AG10803 (cell line): ENCODE measurements at regions not wholly inside any gene's neighbourhood (a gene's known extent, or its start where the extent isn't known, plus 50 kb on each side); places are given as distances from the start of the nearest gene placed in this dataset.

Experiments
- DNase-seq: peaks from one replicate; pipeline ENCODE4 v3.0.0; 2010; ENCODE audit warnings: low read depth
- H3K4me3 ChIP-seq: 2 replicates; pipeline ENCODE4 v1.5.1; 2011; ENCODE audit warnings: mild to moderate bottlenecking, low read length, control low read depth
- CTCF ChIP-seq: conservative IDR thresholded peaks from 2 replicates; pipeline ENCODE4 v1.5.1; 2011; ENCODE audit warnings: mild to moderate bottlenecking, low read length, control low read depth, inconsistent platforms

GRCh38 chr5:168110384-168110783 lies 181.1 kb upstream of the WWC1 start:
- H3K4me3 ChIP-seq = no peak overlapping the region
- no peak for DNase-seq
- no peak for TF ChIP-seq CTCF

DNA sequence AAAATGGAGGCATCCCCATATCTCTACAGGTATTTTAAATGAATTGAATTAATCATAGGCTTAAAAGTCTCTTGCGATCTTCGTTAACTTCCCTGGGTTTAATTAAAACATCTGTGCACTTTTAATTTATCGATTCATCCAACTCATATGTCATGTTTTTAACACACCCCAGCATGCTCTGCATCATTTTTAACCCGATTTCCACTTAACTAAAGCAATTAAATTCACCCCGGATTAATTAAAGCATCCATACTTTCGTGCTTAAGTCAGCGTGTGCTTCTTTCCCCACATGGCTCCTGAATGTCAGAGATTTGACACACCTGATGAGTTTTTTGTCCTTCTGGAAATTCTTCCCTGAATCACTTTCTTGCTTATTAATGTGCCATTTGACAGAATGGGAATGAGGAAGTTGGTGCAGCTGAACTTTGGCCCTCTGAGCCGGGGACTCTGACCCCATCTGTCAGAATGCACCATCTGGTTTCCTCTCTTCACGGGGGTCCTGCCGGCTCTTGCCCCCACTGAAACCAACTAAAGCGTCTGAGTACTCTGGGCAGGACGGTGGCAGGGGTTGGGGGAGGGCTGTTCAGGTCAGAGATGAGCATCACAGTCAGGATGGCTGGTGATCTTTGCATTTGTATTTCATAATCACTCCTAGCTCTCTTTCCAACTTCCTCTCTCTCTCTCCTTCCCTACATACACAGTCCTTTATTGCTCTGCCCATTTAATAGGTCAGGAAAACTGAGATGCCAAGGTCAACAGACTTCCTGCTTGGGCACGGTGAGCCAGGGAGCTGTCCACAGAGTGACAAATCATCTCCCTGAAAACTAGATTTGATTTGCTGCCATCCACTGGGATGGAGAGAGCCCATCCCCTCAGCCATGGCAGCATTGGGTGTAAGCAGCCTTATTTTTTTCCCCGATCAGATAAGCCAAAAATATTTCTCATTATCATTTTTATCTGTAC lies 180.3 kb upstream of the WWC1 start:
- no peak for DNase-seq
- TF ChIP-seq CTCF = no peak
- H3K4me3 ChIP-seq = no peak overlapping the region

GRCh38 chr5:168114444-168115017 lies 176.9 kb upstream of the WWC1 start:
- peak; percentile 54 for DNase-seq
- H3K4me3 ChIP-seq = no peak overlapping the region
- TF ChIP-seq CTCF = peak; percentile 73

DNA sequence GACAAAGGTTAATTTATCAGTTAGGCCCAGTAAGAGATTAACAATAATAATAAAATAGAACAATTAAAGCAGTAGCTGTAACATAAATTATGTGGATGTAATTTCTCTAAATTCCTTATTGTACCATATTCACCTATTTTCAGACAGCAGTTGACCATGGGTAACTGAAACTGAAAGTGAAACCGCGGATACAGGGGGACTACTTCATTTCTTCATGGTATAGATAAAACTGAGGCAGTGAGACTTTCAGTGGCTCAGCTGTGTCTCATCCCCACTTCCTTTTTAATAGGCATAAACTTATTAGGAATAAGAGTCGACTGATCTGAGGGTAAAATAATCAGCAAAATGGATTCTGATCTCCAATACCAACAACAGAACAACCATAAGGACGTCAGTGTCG lies 174.0 kb upstream of the WWC1 start:
- no peak overlapping the region for H3K4me3 ChIP-seq
- no peak for TF ChIP-seq CTCF
- DNase-seq = no peak

DNA sequence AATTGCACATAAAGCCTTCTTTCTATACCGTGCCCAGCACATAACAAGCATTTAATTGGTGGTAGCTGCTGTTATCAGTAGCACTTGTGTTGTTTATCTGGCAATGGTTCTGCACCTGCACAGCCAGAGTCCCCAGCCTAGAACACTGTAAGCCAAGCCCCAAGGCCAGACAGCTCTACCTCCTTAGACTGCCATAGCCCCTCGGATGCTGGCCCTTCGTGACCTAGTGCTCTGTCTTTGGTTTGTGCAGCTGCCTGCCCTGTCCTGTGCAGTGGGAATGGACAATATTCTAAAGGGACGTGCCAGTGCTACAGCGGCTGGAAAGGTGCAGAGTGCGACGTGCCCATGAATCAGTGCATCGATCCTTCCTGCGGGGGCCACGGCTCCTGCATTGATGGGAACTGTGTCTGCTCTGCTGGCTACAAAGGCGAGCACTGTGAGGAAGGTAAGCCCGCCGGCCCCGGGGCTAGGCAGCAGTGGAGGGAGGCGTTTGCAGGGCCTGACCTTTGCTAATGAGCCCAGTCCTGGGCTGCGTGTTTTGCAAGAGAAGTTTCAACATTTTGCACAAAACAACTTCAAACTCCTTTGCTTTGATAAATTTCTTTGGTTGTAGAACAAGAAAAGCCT lies 173.3 kb upstream of the WWC1 start:
- no peak for DNase-seq
- no peak for TF ChIP-seq CTCF
- H3K4me3 ChIP-seq = no peak overlapping the region

DNA sequence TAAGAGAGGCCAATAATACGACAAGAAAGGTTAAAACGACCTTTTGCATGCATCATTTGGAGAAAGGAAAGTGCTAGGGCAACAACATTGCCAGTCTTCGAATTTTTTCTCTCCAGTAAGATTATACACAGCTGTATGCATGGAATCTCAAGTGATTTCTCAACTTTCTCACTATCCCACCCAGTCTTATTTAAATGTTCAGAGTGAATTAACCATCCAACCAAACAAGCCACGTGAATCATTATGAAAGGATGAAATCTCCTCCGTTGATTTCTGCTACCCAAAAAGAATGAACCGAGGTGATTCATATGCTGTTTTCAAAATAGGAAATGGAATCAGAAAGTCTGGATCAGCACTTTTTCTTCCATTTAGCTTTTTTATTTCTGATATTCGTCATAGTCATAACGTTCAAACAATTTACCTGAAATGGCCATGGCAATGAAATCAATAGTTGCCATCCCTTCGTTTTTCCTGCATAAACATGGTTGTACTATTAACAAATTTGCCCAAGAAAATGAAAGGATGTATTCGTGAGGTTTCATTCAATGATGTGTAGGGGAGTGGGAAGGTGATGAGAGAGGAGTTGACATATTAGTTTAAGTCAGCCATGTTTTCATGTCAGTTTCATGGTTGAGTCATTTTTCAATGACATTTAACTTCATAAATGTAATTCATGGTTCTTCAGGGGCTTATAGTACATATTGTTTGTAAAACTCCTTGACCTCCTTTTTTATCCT lies 170.9 kb upstream of the WWC1 start:
- H3K4me3 ChIP-seq = no peak overlapping the region
- DNase-seq = peak; percentile 62
- no peak for TF ChIP-seq CTCF
